ENCODE measurements at regions not wholly inside any gene's neighbourhood (a gene's known extent, or its start where the extent isn't known, plus 50 kb on each side); places are given as distances from the start of the nearest gene placed in this dataset.

DNA sequence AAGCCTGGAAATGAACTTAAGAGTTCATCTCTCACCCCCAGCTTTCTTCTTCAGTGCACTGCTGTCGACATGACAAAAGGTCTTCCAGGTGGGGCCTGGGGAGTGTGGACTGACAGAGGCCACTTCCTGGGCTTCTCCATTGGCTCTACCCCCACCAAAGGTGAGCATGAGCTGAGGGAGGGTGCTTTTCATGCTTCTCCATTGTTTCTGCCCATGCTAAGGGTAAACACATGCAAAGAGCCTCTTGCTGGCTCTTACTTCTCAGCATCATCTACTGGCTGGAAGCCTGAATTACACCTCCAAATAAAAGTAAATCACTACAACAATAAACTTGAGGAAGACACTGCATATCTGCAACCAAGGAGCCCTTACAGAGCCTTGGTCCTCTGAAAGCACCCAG lies 227.2 kb downstream of the EPM2A start:
- BruUV-seq (replicated peaks) = no TSS peak
- TF ChIP-seq TCF7L2 (IDR thresholded peaks at IDR 0.05; ENCODE audit: low read depth, low read length) (no peak), SIN3A (IDR thresholded peaks at IDR 0.05; ENCODE audit: borderline replicate concordance, insufficient read depth, low read depth, low read length) (no peak)
- TF ChIP-seq, protein P1, sequence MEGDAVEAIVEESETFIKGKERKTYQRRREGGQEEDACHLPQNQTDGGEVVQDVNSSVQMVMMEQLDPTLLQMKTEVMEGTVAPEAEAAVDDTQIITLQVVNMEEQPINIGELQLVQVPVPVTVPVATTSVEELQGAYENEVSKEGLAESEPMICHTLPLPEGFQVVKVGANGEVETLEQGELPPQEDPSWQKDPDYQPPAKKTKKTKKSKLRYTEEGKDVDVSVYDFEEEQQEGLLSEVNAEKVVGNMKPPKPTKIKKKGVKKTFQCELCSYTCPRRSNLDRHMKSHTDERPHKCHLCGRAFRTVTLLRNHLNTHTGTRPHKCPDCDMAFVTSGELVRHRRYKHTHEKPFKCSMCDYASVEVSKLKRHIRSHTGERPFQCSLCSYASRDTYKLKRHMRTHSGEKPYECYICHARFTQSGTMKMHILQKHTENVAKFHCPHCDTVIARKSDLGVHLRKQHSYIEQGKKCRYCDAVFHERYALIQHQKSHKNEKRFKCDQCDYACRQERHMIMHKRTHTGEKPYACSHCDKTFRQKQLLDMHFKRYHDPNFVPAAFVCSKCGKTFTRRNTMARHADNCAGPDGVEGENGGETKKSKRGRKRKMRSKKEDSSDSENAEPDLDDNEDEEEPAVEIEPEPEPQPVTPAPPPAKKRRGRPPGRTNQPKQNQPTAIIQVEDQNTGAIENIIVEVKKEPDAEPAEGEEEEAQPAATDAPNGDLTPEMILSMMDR (IDR thresholded peaks at IDR 0.05) = peak; percentile 29
- POLR2A ChIA-PET = no interaction called here

DNA sequence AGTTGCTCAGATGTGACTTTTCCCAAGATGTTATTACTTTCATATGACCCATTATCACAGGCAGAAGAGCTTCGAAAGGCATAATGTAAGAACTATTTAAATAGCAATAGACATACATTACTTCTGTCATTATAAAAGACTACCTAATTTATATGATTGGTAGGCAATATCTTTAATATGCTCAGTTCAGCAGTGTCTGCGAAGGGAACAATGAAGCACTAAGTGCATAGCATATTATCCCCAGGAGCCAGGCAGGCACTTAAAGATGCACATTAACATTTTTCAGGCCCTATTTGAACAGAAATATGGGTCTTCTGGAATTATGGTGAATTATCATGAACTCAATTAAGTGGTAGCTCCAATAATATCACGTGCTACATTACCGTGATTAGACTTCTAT lies 217.8 kb downstream of the EPM2A start:
- intact Hi-C loops (cut with micrococcal nuclease; ENCODE audit: unreplicated experiment) = no loop called here
- H3K9me3 ChIP-seq (ENCODE audit: control insufficient read depth, insufficient read depth, low read depth, low read length) = no peaks in the 10 kb centered on the region
- no peak for TF ChIP-seq POLR2AphosphoS5 (IDR thresholded peaks at IDR 0.05; ENCODE audit: low read depth, low read length)
- TF ChIP-seq TCF7L2 (IDR thresholded peaks at IDR 0.05; ENCODE audit: low read depth, low read length) = no peak
- TF ChIP-seq, protein P1 (IDR thresholded peaks at IDR 0.05) = no peak
- no peak for TF ChIP-seq SIN3A (IDR thresholded peaks at IDR 0.05; ENCODE audit: borderline replicate concordance, insufficient read depth, low read depth, low read length)
- TF ChIP-seq, protein P2, sequence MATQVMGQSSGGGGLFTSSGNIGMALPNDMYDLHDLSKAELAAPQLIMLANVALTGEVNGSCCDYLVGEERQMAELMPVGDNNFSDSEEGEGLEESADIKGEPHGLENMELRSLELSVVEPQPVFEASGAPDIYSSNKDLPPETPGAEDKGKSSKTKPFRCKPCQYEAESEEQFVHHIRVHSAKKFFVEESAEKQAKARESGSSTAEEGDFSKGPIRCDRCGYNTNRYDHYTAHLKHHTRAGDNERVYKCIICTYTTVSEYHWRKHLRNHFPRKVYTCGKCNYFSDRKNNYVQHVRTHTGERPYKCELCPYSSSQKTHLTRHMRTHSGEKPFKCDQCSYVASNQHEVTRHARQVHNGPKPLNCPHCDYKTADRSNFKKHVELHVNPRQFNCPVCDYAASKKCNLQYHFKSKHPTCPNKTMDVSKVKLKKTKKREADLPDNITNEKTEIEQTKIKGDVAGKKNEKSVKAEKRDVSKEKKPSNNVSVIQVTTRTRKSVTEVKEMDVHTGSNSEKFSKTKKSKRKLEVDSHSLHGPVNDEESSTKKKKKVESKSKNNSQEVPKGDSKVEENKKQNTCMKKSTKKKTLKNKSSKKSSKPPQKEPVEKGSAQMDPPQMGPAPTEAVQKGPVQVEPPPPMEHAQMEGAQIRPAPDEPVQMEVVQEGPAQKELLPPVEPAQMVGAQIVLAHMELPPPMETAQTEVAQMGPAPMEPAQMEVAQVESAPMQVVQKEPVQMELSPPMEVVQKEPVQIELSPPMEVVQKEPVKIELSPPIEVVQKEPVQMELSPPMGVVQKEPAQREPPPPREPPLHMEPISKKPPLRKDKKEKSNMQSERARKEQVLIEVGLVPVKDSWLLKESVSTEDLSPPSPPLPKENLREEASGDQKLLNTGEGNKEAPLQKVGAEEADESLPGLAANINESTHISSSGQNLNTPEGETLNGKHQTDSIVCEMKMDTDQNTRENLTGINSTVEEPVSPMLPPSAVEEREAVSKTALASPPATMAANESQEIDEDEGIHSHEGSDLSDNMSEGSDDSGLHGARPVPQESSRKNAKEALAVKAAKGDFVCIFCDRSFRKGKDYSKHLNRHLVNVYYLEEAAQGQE (IDR thresholded peaks at IDR 0.05; ENCODE audit: insufficient read depth in 1 of 2, low read depth in 2 of 2, low read length in 1 of 2) = no peak
- ATAC-seq (no peak), DNase-seq (ENCODE audit: low read depth, low spot score) (no peak)
- no peaks in the 10 kb centered on the region for H3K36me3 ChIP-seq (ENCODE audit: control insufficient read depth, insufficient read depth, low read length)
- H3K4me1 ChIP-seq (ENCODE audit: control insufficient read depth, insufficient read depth, low read length) = no peaks in the 10 kb centered on the region
- no peak overlapping the region for H3K27ac ChIP-seq (ENCODE audit: low read length)
- no TSS peak for BruUV-seq (replicated peaks)
- ChIA-PET CTCF (no interaction called here), POLR2A (no interaction called here)
- no peaks in the 10 kb centered on the region for H3K27me3 ChIP-seq (ENCODE audit: control insufficient read depth, insufficient read depth, low read length)
- H3K4me3 ChIP-seq (ENCODE audit: low read depth in 2 of 2, low read length in 2 of 2) = no peak overlapping the region
- in situ Hi-C loops (cut with HindIII; ENCODE audit: low pct_unique_long_range_greater_than_20kb, low sequenced_read_pairs) = no loop called here

More for the DNA sequence above, 227.2 kb downstream of the EPM2A start:
- in situ Hi-C loops (cut with HindIII; ENCODE audit: low pct_unique_long_range_greater_than_20kb, low sequenced_read_pairs) = no loop called here
- no peaks in the 10 kb centered on the region for H3K4me1 ChIP-seq (ENCODE audit: control insufficient read depth, insufficient read depth, low read length)
- H3K4me3 ChIP-seq (ENCODE audit: low read depth in 2 of 2, low read length in 2 of 2) = no peak overlapping the region
- H3K9me3 ChIP-seq (ENCODE audit: control insufficient read depth, insufficient read depth, low read depth, low read length) = peaks cover 20% of the 10 kb centered on the region; the same call in 1 of the 2 replicates
- H3K36me3 ChIP-seq (ENCODE audit: control insufficient read depth, insufficient read depth, low read length) = no peaks in the 10 kb centered on the region
- DNase-seq (ENCODE audit: low read depth, low spot score) (no peak), ATAC-seq (no peak)
- no peak overlapping the region for H3K27ac ChIP-seq (ENCODE audit: low read length)
- H3K27me3 ChIP-seq (ENCODE audit: control insufficient read depth, insufficient read depth, low read length) = no peaks in the 10 kb centered on the region
- CTCF ChIA-PET = no interaction called here
- intact Hi-C loops (cut with micrococcal nuclease; ENCODE audit: unreplicated experiment) = no loop called here
